Activated T-helper 1 cell treated with anti-CD3 and anti-CD28 coated beads, Interleukin-12 subunit alpha, Interleukin-12 subunit beta, Interleukin-2, Interleukin-4 antibody, amounts not matched to agents 30 ng/mL and 10 ng/mL and 1 ng/mL, durations not matched to agents 14 hours and 24 hours and 36 hours (primary cell): ENCODE measurements at regions not wholly inside any gene's neighbourhood (a gene's known extent, or its start where the extent isn't known, plus 50 kb on each side); places are given as distances from the start of the nearest gene placed in this dataset.

Experiments used
- DNase-seq: peaks from one replicate; pipeline ENCODE4 v3.0.0; 2021; ENCODE audit warnings: low spot score
- H3K27ac Mint-ChIP-seq: one replicate; pipeline ENCODE4 v1.8.0; 2021; ENCODE audit warnings: mild to moderate bottlenecking, mixed read lengths
- H3K27me3 Mint-ChIP-seq: one replicate; pipeline ENCODE4 v1.8.0; 2022; ENCODE audit warnings: mild to moderate bottlenecking, moderate library complexity, mixed read lengths; ENCODE audit not compliant: insufficient read depth
- H3K36me3 Mint-ChIP-seq: one replicate; pipeline ENCODE4 v1.8.0; 2021; ENCODE audit warnings: low read depth, mixed read lengths
- H3K4me1 Mint-ChIP-seq: one replicate; pipeline ENCODE4 v1.8.0; 2021; ENCODE audit warnings: low read depth, mixed read lengths
- H3K4me3 Mint-ChIP-seq: one replicate; pipeline ENCODE4 v1.8.0; 2021; ENCODE audit warnings: mild to moderate bottlenecking, moderate library complexity, mixed read lengths
- H3K9me3 Mint-ChIP-seq: one replicate; pipeline ENCODE4 v1.8.0; 2021; ENCODE audit warnings: mixed read lengths
- intact Hi-C: fragments of 100-400 bp; cut with micrococcal nuclease; formaldehyde crosslinking; loops from one replicate; pipeline ENCODE4 v1.15.1; 2024

GRCh38 chr6:132072271-132072670, 121.1 kb upstream of the CCN2 start:
- no peak overlapping the region for H3K27ac Mint-ChIP-seq
- H3K27me3 Mint-ChIP-seq = no peaks in the 10 kb centered on the region
- no peak for DNase-seq
- no peaks in the 10 kb centered on the region for H3K9me3 Mint-ChIP-seq
- H3K36me3 Mint-ChIP-seq = no peaks in the 10 kb centered on the region
- no peak overlapping the region for H3K4me3 Mint-ChIP-seq
- no peaks in the 10 kb centered on the region for H3K4me1 Mint-ChIP-seq
- intact Hi-C loops = no loop called here

GRCh38 chr6:132070356-132070755, 119.2 kb upstream of the CCN2 start:
- H3K27ac Mint-ChIP-seq = no peak overlapping the region
- H3K4me3 Mint-ChIP-seq = no peak overlapping the region
- H3K4me1 Mint-ChIP-seq = no peaks in the 10 kb centered on the region
- intact Hi-C loops = no loop called here
- DNase-seq = no peak
- no peaks in the 10 kb centered on the region for H3K27me3 Mint-ChIP-seq
- no peaks in the 10 kb centered on the region for H3K36me3 Mint-ChIP-seq
- no peaks in the 10 kb centered on the region for H3K9me3 Mint-ChIP-seq

GRCh38 chr6:132068766-132069165, 117.6 kb upstream of the CCN2 start:
- no peak for DNase-seq
- Mint-ChIP-seq H3K27me3 (no peaks in the 10 kb centered on the region), H3K9me3 (no peaks in the 10 kb centered on the region), H3K4me3 (no peak overlapping the region), H3K4me1 (no peaks in the 10 kb centered on the region), H3K36me3 (no peaks in the 10 kb centered on the region), H3K27ac (no peak overlapping the region)
- intact Hi-C loops = no loop called here

- DNase-seq = no peak
- no peaks in the 10 kb centered on the region for H3K4me1 Mint-ChIP-seq
- no peaks in the 10 kb centered on the region for H3K36me3 Mint-ChIP-seq
- H3K27ac Mint-ChIP-seq = no peak overlapping the region
- intact Hi-C loops = no loop called here
- no peak overlapping the region for H3K4me3 Mint-ChIP-seq
- H3K27me3 Mint-ChIP-seq = no peaks in the 10 kb centered on the region
- H3K9me3 Mint-ChIP-seq = no peaks in the 10 kb centered on the region
Observed at GRCh38 chr6:132067286-132067685, 116.1 kb upstream of the CCN2 start.

GRCh38 chr6:132065556-132065955, 114.4 kb upstream of the CCN2 start:
- DNase-seq = no peak
- intact Hi-C loops = no loop called here
- H3K27me3 Mint-ChIP-seq = no peaks in the 10 kb centered on the region
- H3K36me3 Mint-ChIP-seq = no peaks in the 10 kb centered on the region
- no peaks in the 10 kb centered on the region for H3K9me3 Mint-ChIP-seq
- no peak overlapping the region for H3K27ac Mint-ChIP-seq
- no peaks in the 10 kb centered on the region for H3K4me1 Mint-ChIP-seq
- no peak overlapping the region for H3K4me3 Mint-ChIP-seq

- intact Hi-C loops = no loop called here
- Mint-ChIP-seq H3K27ac (no peak overlapping the region), H3K4me3 (no peak overlapping the region), H3K4me1 (no peaks in the 10 kb centered on the region), H3K9me3 (no peaks in the 10 kb centered on the region), H3K36me3 (no peaks in the 10 kb centered on the region), H3K27me3 (no peaks in the 10 kb centered on the region)
- DNase-seq = no peak
Observed at GRCh38 chr6:132063738-132064137, 112.6 kb upstream of the CCN2 start.

- Mint-ChIP-seq H3K27ac (no peak overlapping the region), H3K4me1 (no peaks in the 10 kb centered on the region)
- intact Hi-C loops = no loop called here
Observed at GRCh38 chr6:132063204-132063603, 112.0 kb upstream of the CCN2 start.

GRCh38 chr6:132062626-132063025, 111.5 kb upstream of the CCN2 start:
- H3K4me1 Mint-ChIP-seq = no peaks in the 10 kb centered on the region
- DNase-seq = no peak
- no peaks in the 10 kb centered on the region for H3K36me3 Mint-ChIP-seq
- H3K27ac Mint-ChIP-seq = no peak overlapping the region
- intact Hi-C loops = no loop called here
- no peak overlapping the region for H3K4me3 Mint-ChIP-seq
- H3K9me3 Mint-ChIP-seq = no peaks in the 10 kb centered on the region
- no peaks in the 10 kb centered on the region for H3K27me3 Mint-ChIP-seq

More at GRCh38 chr6:132063204-132063603, 112.0 kb upstream of the CCN2 start:
- no peak for DNase-seq
- Mint-ChIP-seq H3K36me3 (no peaks in the 10 kb centered on the region), H3K4me3 (no peak overlapping the region), H3K27me3 (no peaks in the 10 kb centered on the region), H3K9me3 (no peaks in the 10 kb centered on the region)

GRCh38 chr6:132061381-132061780, 110.2 kb upstream of the CCN2 start:
- H3K27me3 Mint-ChIP-seq = no peaks in the 10 kb centered on the region
- intact Hi-C loops = no loop called here

GRCh38 chr6:132060591-132060990, 109.4 kb upstream of the CCN2 start:
- no peak overlapping the region for H3K4me3 Mint-ChIP-seq
- no peaks in the 10 kb centered on the region for H3K9me3 Mint-ChIP-seq
- H3K4me1 Mint-ChIP-seq = no peaks in the 10 kb centered on the region

More at GRCh38 chr6:132061381-132061780, 110.2 kb upstream of the CCN2 start:
- no peak for DNase-seq
- Mint-ChIP-seq H3K4me3 (no peak overlapping the region), H3K27ac (no peak overlapping the region), H3K4me1 (no peaks in the 10 kb centered on the region), H3K9me3 (no peaks in the 10 kb centered on the region), H3K36me3 (no peaks in the 10 kb centered on the region)

GRCh38 chr6:132058975-132059374, 107.8 kb upstream of the CCN2 start:
- H3K36me3 Mint-ChIP-seq = no peaks in the 10 kb centered on the region
- H3K4me1 Mint-ChIP-seq = no peaks in the 10 kb centered on the region
- no peak overlapping the region for H3K4me3 Mint-ChIP-seq
- DNase-seq = no peak
- H3K27ac Mint-ChIP-seq = no peak overlapping the region
- no peaks in the 10 kb centered on the region for H3K27me3 Mint-ChIP-seq
- intact Hi-C loops = no loop called here
- H3K9me3 Mint-ChIP-seq = no peaks in the 10 kb centered on the region

More at GRCh38 chr6:132060591-132060990, 109.4 kb upstream of the CCN2 start:
- Mint-ChIP-seq H3K27me3 (no peaks in the 10 kb centered on the region), H3K36me3 (no peaks in the 10 kb centered on the region), H3K27ac (no peak overlapping the region)
- DNase-seq = no peak
- intact Hi-C loops = no loop called here

GRCh38 chr6:132054525-132054924, 103.4 kb upstream of the CCN2 start:
- Mint-ChIP-seq H3K36me3 (no peaks in the 10 kb centered on the region), H3K27ac (no peak overlapping the region), H3K4me1 (no peaks in the 10 kb centered on the region), H3K9me3 (no peaks in the 10 kb centered on the region), H3K27me3 (no peaks in the 10 kb centered on the region), H3K4me3 (no peak overlapping the region)
- intact Hi-C loops = no loop called here
- DNase-seq = no peak

- H3K36me3 Mint-ChIP-seq = no peaks in the 10 kb centered on the region
- no peak for DNase-seq
- H3K27me3 Mint-ChIP-seq = no peaks in the 10 kb centered on the region
- H3K4me3 Mint-ChIP-seq = no peak overlapping the region
- H3K9me3 Mint-ChIP-seq = no peaks in the 10 kb centered on the region
- H3K4me1 Mint-ChIP-seq = no peaks in the 10 kb centered on the region
- intact Hi-C loops = no loop called here
- H3K27ac Mint-ChIP-seq = no peak overlapping the region
Observed at GRCh38 chr6:132053511-132053910, 102.3 kb upstream of the CCN2 start.

- no peak overlapping the region for H3K4me3 Mint-ChIP-seq
- no peaks in the 10 kb centered on the region for H3K27me3 Mint-ChIP-seq
- no peak overlapping the region for H3K27ac Mint-ChIP-seq
- no peaks in the 10 kb centered on the region for H3K9me3 Mint-ChIP-seq
- no peak for DNase-seq
- no peaks in the 10 kb centered on the region for H3K36me3 Mint-ChIP-seq
- intact Hi-C loops = no loop called here
- no peaks in the 10 kb centered on the region for H3K4me1 Mint-ChIP-seq
Observed at GRCh38 chr6:132052096-132052495, 100.9 kb upstream of the CCN2 start.
